Mammary epithelial cell (primary cell): ENCODE measurements at regions not wholly inside any gene's neighbourhood (a gene's known extent, or its start where the extent isn't known, plus 50 kb on each side); places are given as distances from the start of the nearest gene placed in this dataset.

Experiments used
- CTCF ChIP-seq, 2 donors: IDR thresholded peaks in 1 of 2; conservative IDR thresholded peaks in 1 of 2; 2 replicates each; pipeline ENCODE4 v1.5.1; 2011 to 2012; ENCODE audit warnings: inconsistent platforms in 2 of 2, low read length in 2 of 2, mild to moderate bottlenecking in 2 of 2, control low read depth in 1 of 2, low read depth in 1 of 2; ENCODE audit not compliant: insufficient read depth in 1 of 2; ENCODE audit errors: extremely low read depth in 1 of 2
- EZH2 ChIP-seq: IDR thresholded peaks from 2 replicates; pipeline ENCODE4 v1.6.1; 2012; ENCODE audit warnings: low read length, inconsistent platforms, borderline replicate concordance

GRCh38 chr2:228786901-228787300 lies 484.2 kb downstream of the PID1 start:
- TF ChIP-seq CTCF (conservative IDR thresholded peaks at IDR 0.05 in 1 of 2, IDR thresholded peaks at IDR 0.05 in 1 of 2; ENCODE audit: extremely low read depth in 1 of 2, insufficient read depth in 1 of 2, low read depth in 1 of 2, low read length in 2 of 2) (no peak), EZH2 (no peak)
